ENCODE measurements at regions not wholly inside any gene's neighbourhood (a gene's known extent, or its start where the extent isn't known, plus 50 kb on each side); places are given as distances from the start of the nearest gene placed in this dataset.
"Not testable (repeated sequence)": the region's sequence is repeated elsewhere in the genome, so short reads cannot be mapped to it uniquely, and the experiment has no call there.

DNA sequence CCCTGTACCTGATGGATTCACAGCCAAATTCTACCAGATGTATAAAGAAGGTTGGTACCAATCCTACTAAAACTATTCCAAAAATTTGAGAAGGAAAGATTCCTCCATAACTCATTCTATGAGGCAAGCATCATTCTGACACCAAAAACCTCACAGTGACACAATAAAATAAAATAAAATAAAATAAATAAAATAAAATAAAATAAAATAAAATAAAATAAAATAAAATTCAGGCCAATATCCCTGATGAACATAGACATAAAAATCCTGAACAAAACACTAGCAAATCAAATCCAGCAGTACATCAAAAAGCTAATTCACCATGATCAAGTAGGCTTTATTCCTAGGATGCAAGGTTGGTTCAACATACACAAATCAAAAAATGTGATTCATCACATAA, 108.1 kb downstream of the PROX1 start:
- not testable (repeated sequence) for DNase-seq (ENCODE audit: low read depth)

DNA sequence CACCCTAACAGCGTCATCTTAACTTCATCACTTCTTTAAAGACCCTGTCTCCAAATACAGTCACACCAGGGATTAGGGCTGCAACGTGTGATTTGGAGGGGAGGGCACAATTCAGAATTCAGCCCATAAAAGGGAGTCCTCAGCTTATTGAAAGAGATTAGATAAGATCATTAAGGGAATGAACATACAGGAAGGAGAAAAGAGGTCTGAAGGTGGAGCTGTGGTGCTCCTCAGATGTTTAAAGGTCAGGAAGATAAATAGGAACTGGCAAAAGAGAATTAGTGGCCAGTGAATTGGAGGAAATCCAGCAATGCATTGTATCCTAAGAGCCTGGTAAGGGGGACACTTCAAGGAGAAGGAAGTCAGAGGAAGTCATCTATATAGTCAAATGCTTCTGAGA, 113.5 kb downstream of the PROX1 start:
- DNase-seq (ENCODE audit: low read depth), result no peak

DNA sequence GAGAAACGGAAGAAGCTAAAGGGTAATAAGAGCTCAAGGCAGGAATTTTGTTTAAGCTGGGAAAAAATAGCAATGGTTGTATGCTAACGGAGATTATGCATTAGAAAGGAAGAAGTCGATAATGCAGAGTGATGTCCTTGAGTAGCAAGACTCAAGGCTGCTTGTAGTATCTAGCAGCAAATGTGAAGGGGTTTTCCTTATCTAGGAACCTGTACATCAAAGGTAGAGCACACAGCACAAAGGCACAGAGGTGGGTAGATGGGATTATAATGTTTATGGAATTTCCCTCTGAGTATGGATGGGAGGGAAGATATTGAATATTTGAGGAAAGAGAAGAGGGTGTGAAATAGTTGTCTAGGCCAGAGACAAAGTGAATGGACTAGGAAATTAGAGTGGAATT, 114.1 kb downstream of the PROX1 start:
- DNase-seq (ENCODE audit: low read depth), result no peak

DNA sequence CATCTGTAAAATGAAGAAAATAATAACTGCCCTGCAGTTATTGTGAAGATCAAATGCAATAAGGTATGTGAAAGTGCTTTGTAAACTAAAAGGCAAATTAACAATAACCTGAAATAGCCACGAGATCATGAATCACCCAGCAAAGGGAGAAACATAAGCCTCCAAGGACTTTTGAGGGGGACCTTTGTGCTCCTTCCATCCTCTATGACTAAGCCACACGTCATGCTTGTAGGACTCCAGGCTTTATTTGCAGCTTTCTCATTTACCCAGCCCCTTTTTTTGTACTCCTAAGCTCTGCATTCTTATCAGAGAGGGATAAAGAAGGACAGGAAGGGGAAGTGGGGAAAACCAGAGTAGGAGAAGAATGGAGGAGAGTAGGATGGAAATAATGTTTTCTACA, 115.1 kb downstream of the PROX1 start:
- DNase-seq (ENCODE audit: low read depth), result peak; percentile 81

DNA sequence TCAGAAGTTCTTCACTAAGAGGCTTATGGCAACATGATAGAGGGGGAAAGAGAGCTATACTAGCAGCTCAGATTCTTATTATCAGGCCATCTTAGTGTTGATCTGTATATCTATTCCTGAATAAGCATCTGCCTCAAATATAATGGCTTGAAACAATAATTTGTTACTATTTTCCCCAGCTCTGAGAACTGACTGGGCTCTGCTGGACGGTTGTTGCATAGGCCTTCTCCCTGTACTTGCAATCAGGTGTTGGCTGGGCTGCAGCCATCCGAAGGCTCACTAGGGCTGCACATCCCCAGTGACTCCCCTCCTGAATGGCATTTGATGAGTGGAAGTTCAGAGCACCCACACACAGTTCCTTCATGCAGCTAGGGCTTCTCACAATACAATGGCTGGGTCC, 116.0 kb downstream of the PROX1 start:
- DNase-seq (ENCODE audit: low read depth), result no peak

DNA sequence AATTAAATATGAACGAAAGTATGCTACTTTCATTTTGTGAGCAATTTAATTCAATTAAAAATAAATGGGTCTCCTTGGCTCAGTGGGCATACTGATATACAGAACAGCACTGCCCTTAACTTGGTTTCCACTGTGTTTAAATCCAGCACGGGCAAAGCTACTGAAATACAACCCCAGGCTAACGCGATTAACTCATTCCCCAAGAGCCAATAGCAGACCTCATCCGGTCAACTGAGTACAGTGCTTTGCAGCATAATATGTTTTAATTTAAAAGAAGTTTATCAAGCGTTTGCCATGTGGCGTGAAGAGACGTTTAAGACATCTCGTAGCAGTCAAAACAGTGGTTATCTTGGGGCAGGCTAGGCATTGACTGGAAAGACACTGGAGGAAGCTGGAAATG, 118.6 kb downstream of the PROX1 start:
- DNase-seq (ENCODE audit: low read depth), result peak; percentile 4

DNA sequence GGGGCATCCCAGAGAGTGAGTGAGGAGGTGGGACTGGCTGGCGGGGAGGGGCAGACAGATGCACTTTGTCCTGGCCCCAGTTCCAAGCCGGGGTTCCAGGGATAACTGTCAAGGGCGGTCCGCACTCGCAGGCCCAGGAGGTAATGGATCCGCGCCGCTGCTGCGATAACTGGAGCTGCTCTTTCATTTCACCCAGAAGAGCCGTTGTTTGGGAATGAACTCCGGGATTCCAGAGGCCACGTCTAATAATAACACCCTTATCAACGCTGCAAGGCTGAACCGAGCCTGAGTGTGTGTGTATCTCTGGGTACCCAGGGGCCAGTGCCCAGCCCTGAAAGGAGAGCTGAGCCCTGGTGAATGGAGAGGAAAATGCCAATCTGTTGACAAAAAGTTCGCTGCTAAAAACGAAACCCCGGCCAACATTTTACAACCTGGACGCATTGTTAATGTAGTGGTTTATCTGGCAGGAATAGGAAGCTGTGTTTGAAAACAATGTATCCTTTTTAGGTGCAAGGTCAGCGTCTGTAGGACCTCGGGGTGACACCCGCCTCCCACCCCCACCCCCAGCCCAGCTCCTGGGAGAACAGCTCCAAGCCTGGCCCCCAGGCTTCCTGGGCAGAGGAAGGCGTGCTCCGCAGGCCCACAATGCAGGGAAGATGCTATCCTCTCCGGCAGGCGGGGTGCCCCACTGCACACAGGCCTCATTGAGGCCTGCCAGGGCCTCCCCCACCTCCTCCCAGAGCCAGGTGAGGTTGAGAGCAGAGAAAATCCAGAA, 119.7 kb downstream of the PROX1 start:
- DNase-seq (ENCODE audit: low read depth), result no peak

DNA sequence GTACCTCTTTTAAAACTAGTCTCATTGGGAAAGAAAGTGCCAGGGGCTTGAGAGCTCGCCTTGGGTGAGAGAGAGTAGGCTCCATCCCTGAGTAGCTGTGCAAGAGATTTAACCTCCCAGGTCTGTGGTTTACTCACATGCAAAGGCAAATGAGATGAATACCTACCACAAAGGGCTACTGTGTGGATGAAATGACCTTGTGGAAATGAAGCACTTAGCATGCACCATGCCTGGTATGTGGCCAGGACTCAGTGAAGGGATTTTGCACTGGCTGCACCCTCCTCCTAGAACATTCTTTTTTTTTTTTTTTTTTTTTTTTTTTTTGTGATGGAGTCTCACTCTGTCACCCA, 120.3 kb downstream of the PROX1 start:
- DNase-seq (ENCODE audit: low read depth), result no peak

DNA sequence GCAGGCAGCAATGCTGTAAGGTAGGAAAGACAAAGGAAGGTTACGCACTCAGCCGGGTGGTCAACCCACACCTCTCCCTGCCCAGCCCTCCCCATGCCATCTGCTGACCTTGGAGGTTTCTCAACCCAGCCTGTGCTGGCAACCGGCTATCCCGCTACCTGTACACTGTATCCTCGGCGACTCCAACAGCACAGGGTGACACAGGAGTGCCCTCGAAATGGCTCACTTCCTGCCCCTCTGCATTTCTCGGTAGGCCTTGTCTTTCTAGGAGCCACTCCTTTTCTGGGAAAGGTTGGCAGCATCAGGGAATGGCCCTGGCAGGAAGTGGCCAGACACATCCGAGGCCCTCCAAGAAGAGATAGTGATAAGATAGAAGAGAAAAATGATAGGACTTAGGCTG, 124.0 kb downstream of the PROX1 start:
- no peak for DNase-seq (ENCODE audit: low read depth)

DNA sequence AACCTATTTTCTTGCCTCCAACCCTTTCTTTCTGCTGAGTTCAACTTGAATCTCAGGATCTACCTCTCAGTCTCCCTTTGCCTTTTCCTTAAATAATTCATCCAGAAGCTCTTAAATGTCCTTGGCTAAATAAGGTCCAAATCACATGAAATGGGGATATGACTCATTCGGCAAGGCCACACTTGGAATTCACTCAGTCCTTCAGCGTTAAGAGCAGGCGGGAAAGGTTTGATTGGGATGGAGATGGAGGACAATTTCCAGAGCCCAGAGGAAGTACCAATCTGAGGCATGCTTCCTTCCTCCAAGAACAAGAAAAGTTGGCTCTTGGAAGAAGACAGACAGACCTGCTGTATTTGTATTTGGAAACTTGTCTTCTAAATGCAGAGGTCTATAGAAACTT, 128.5 kb downstream of the PROX1 start:
- no peak for DNase-seq (ENCODE audit: low read depth)

DNA sequence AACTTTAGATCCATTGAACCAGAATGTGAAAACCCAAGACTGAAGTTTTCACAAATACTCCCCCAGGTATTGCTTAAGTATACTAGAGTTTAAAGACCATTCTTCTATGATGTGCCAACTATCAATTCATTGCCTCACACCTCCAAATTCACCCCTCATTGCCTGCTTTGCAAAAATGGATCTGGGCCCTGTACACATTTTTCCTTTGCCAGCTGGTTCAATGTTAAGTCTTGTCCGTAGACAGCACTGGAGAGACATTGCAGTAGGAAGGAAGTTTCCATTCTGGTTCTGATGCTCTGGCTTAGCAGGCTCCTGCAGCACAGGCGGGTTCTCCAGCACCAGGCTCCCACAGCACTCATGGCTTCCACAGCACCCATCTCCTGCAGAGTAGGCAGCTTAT, 130.0 kb downstream of the PROX1 start:
- DNase-seq (ENCODE audit: low read depth), result no peak

DNA sequence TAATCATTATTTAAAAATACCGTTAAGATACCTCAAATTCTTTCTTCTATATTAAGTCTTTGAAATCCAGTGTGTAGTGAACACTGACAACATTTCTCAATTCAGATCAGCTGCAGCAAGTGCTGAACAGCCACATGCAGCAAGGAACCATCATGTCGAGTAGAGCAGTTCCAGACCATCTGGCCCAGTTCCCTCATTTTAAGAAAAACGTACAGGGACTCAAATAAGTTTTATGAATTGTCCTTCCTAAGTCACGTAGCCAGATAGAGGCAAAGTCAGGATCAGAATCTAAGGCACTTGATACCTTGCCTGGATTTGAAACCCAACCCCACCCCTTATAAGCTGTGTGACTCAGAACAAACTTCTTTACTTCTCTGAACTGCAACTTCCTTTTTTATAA, 132.4 kb downstream of the PROX1 start:
- DNase-seq (ENCODE audit: low read depth), result no peak

DNA sequence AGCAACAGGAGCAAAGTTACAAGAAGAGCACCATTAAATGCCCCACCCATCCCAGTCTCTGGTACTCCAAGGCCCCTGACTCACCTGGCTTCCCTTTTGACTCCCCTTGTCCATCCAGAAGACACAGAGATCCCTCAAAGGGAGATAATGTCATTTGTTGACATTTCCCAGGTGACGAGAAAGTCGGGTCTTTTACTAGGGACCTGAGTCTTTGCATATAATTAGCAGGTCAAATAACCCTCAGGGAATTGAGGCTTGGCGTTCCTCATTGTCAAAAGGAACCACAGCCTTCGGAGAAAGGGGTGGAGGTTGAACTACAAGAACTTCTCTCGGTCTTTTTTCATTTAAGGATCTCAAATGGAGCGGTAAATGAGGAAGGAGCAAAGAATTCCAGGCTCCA, 133.2 kb downstream of the PROX1 start:
- DNase-seq (ENCODE audit: low read depth), result no peak

DNA sequence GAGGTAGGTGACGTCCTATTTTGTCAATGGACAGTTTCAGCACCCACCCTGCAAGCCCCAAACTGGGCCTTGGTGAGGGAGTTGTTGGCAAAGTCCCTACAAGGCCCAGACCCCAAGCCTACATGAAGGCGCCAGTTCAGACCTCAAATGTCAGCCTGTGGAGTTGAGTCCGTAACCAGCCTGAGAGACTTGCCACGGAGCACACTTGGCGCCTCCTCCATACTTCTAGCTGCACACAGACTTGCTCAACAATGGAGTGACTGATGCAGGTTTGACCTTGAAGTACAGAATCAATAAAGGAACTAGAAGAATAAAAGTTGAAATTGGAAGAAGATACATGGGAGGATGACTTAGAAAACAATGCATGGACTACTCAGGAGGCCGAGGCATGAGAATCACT, 134.3 kb downstream of the PROX1 start:
- no peak for DNase-seq (ENCODE audit: low read depth)

DNA sequence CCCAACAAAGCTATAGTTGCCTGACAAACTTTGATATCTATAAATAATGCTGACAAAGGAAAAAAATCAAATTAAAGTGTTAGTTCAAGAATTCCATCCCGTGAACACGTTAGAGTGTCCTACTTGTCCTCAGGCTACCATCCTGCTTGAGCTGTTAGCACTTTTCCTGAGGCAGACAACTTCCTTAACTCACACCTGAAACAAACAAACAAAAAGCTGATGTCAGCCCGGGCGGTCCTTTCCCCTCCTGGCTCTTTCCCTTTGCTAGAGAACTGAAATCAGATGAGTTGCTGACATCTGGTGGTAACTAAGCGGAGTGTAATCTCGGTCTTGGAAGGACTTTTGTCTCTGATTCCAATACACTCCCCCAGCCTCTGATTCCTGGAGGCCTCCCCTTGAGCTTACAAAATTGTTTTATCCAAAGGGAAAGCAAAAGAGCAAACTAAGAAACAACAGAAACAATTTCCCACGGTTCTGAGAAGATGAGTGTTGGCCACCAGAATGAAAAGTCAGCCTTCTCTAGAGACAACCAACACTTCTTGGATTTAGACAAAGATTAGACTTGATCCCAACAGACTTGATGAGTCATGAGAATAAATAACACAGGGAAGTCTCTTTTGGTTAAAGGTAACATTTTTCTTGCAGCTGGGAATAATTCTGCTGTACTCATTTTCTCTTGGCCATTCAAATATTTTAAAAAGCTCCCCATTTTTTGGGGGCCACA, 135.4 kb downstream of the PROX1 start:
- peak; percentile 61 for DNase-seq (ENCODE audit: low read depth)

DNA sequence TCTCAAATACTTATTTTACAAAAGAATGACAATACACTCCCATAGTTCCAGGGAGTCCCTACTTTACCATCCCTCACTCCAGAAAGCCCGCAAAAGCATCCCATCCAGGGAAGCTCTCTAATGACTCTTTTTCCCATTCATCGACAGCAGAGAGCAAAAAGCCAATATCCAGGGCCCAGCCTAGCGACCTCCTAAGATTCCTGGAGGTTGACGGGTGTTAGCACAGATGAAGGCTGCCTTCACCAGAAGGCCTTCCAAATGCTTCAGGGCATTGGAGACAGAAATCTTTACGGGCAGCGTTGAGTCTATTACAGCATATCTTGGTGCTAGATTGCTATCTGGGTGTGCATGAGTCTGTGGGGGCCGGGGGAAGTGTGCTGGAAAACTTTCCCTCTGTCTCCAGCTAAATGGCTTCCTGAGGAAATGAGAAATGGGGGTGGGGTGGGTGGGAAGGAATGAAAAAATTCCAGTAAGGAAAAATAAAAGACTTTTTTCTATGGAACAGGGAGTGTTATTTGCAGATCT, 136.6 kb downstream of the PROX1 start:
- DNase-seq (ENCODE audit: low read depth), result no peak

DNA sequence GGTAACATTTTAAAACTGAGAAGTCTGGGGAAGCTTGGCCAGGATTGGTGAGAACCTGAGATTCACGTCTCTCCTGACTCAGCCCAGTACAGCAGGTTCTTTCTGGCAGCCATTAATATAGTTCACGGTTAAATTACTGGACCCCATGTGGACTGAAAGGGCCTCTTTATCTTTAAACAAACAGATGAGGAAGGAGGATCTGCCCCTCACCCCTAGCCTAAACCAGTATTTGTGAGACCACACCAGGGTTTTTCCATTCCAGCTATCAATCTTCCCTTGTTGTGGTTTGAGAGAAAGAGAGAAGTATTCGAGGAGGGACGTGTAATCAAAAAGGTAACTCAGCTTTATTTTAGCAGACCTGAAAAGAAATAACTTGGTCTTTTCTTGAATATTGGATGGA, 137.1 kb downstream of the PROX1 start:
- DNase-seq (ENCODE audit: low read depth), result no peak

DNA sequence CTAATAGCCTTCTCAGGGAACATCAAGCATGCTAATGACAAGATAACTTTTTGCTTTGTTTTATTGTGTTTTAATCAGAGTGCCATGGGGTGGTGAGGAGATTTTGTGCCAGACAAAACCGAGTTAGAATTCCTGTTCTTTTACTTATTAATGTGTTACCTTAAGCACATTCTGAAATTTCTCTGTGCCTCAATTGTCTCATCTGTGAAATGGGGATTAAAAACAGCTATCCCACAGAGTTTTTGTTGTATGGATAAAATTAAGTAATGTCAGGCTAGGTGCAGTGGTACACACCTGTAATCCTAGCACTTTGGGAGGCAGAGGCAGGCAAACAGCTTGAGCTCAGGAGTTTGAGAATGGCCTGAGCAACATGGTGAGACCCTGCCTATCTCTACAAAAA, 138.0 kb downstream of the PROX1 start:
- DNase-seq (ENCODE audit: low read depth), result no peak

DNA sequence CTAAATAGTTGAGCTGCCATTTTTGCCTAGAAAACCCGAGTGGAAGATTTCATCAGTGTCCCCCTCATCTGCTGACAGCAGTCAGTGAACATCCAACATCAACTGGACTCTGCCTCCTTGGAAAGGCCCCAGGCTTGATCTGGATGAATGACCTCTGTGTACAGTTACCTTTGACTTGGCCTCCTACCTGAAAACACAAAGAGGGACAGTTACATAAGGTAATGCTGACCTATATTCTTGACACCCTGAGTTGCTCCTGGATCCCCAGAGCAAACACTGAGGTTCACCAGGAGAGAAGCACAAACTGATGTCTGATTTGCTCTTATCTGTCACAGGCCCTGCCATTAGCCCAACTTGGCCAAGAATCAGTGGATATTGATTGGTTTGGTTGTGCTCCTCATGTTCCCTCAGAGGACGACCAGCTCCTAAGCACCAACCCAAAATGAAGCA, 138.9 kb downstream of the PROX1 start:
- DNase-seq (ENCODE audit: low read depth), result no peak

DNA sequence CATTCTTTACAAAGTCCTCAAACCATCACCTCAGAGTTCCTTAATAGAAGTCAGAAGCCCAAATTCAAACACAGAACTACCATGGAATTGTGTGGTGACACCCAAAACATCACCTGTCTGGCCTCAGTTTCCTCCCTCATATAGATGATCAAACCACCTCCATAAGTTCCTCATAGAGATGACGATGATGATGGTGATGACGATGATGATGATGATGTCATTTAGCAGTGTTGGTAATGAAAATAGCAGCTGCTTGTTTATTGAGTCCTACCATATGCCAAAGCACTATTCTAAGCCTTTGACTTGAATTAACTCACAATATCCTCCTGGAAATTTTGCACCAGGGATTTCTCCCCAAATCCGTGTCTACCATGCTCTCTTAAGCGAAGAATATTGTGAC, 139.9 kb downstream of the PROX1 start:
- no peak for DNase-seq (ENCODE audit: low read depth)

DNA sequence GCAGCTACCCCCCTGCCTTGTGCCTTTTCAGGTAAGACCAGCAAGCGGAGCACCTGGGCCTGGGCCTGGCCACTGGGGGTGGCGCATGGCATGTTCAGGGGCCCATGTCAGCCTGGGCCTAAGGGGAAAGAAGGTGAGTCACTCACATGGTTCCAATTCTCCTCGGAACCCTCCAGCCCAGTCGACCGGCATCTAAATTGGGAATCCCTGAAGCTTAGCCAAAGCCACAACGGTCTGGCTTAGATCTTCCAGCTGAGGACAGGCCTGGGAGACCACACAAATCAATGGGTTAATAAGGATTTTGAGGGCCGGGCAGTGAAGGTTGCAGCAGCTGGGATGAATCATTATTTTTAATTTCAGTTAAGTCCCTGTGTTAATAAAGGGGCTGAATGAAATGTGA, 145.1 kb upstream of the SMYD2 start:
- no peak for DNase-seq (ENCODE audit: low read depth)

DNA sequence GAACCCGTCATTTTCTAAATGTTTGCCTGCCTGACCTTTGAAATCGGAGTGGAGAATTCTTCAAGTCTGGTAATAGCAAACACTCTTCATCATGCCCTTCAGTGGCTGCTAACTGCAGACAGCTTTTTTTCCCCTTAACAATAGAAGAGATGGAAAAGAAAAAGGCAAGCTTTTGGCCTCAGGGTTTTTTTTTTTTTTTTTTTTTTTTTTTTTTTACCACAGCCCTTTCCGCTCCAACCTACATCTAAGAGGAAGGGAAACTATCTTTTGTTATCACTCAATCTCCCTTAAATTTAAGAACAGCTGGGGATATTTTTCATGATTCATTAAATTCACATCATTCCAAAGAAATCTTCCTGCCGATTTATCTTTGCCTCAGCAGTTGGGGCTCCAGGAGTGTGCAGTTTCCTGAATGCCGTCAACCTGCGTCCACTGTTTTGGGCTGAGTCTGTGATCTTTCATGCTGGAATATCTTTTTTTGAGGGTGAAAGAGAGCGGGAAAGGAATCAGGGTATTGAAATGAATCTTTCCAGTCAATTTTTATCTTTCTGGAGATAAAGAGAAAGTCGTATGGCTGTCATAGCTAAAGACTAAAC, 144.5 kb upstream of the SMYD2 start:
- DNase-seq (ENCODE audit: low read depth), result no peak

DNA sequence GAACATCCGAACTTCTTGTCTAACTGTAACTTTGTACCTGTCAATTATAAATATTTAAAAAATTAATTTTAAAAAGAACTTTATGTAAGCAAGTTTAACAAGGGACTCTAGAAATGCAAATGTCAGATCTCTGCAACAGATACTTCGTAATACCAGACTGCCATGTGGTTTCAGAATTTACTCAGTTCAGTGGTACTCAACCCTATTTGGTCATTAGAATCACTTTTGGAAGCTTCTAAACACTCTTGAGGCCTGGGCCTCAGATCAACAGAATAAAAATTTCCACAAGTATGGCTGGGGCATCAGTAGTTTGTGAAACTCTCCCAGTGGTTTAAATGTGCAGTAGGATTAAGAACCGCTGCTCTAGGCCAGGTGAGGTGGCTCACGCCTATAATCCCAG, 139.5 kb upstream of the SMYD2 start:
- DNase-seq (ENCODE audit: low read depth), result no peak

Data from iris pigment epithelial cell (primary cell).